ENCODE measurements at regions not wholly inside any gene's neighbourhood (a gene's known extent, or its start where the extent isn't known, plus 50 kb on each side); places are given as distances from the start of the nearest gene placed in this dataset.

DNA sequence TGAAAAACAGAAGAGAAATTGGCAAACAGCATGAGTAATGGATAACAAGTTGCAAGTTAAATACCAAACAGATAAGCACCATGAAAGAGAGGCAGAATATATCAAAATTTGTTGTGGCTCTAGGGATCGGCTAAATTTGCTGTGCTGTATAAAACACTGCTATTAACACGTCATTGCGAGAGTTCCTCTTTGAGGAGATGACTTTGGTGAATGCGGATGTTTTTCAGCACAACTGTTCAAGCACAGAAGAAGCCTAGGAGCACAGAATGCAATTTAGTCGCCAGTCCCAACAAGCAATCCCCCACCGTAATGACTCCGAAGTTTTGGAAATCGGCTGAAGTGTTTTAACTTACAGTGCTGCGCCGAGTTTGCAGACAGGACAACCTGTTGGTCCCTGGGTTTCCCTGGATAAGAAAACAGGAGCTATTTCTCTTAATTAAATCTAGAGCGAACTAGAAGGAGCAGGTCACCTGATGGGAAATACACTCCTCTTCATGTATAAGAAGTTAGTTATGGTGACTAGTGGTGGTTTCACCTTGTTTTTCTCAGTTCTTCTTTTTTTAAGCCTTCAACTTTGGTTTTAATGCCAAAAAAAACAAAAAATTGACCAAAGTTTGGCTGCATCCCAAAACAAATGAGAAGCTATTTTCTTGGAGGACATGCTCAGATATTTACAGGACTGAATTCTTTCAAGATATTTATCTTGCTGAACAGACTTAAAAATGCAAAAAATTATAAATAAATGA lies 454.1 kb upstream of the SALL3 start:
- no peaks in the 10 kb centered on the region for H3K36me3 ChIP-seq (ENCODE audit: control insufficient read depth, insufficient read depth, low read length)
- no peak for DNase-seq (ENCODE audit: low read depth)
- no peak overlapping the region for H3K4me3 ChIP-seq (ENCODE audit: low read depth, low read length)
- CTCF ChIA-PET, result interaction anchor here (0.6 kb wide), 1 partner anchor 109 kb away, joined by 3 read pairs; no protein-coding TSS in a partner anchor
- TF ChIP-seq, protein P1, sequence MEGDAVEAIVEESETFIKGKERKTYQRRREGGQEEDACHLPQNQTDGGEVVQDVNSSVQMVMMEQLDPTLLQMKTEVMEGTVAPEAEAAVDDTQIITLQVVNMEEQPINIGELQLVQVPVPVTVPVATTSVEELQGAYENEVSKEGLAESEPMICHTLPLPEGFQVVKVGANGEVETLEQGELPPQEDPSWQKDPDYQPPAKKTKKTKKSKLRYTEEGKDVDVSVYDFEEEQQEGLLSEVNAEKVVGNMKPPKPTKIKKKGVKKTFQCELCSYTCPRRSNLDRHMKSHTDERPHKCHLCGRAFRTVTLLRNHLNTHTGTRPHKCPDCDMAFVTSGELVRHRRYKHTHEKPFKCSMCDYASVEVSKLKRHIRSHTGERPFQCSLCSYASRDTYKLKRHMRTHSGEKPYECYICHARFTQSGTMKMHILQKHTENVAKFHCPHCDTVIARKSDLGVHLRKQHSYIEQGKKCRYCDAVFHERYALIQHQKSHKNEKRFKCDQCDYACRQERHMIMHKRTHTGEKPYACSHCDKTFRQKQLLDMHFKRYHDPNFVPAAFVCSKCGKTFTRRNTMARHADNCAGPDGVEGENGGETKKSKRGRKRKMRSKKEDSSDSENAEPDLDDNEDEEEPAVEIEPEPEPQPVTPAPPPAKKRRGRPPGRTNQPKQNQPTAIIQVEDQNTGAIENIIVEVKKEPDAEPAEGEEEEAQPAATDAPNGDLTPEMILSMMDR (IDR thresholded peaks at IDR 0.05; ENCODE audit: insufficient read depth, low read depth, low read length), result no peak
- POLR2A ChIA-PET, result no interaction called here
- H3K27me3 ChIP-seq (ENCODE audit: control insufficient read depth, insufficient read depth, low read length), result no peaks in the 10 kb centered on the region

- Histone ChIP-seq H3K36me3 (ENCODE audit: control insufficient read depth, insufficient read depth, low read length) (no peaks in the 10 kb centered on the region), H3K4me3 (ENCODE audit: low read depth, low read length) (no peak overlapping the region), H3K27me3 (ENCODE audit: control insufficient read depth, insufficient read depth, low read length) (no peaks in the 10 kb centered on the region)
- ChIA-PET CTCF (interaction anchor here (0.6 to 0.7 kb wide), 2 partner anchors 101 to 108 kb away, joined by 3 read pairs; no protein-coding TSS in a partner anchor), POLR2A (no interaction called here)
- no peak for DNase-seq (ENCODE audit: low read depth)
- TF ChIP-seq, protein P1 (IDR thresholded peaks at IDR 0.05; ENCODE audit: insufficient read depth, low read depth, low read length), result no peak
These were observed 453.3 kb upstream of the SALL3 start for GRCh38 chr18:78526275-78526674.

GRCh38 chr18:78526923-78527711 lies 452.5 kb upstream of the SALL3 start:
- no peak overlapping the region for H3K4me3 ChIP-seq (ENCODE audit: low read depth, low read length)
- CTCF ChIA-PET, result interaction anchor here (0.7 kb wide), 1 partner anchor 102 kb away, joined by 3 read pairs; no protein-coding TSS in a partner anchor
- no peak for DNase-seq (ENCODE audit: low read depth)
- POLR2A ChIA-PET, result no interaction called here
- TF ChIP-seq, protein P1 (IDR thresholded peaks at IDR 0.05; ENCODE audit: insufficient read depth, low read depth, low read length), result no peak
- no peaks in the 10 kb centered on the region for H3K27me3 ChIP-seq (ENCODE audit: control insufficient read depth, insufficient read depth, low read length)
- no peaks in the 10 kb centered on the region for H3K36me3 ChIP-seq (ENCODE audit: control insufficient read depth, insufficient read depth, low read length)

- ChIA-PET POLR2A (no interaction called here), CTCF (no interaction called here)
- DNase-seq (ENCODE audit: low read depth), result no peak
- Histone ChIP-seq H3K4me3 (ENCODE audit: low read depth, low read length) (no peak overlapping the region), H3K27me3 (ENCODE audit: control insufficient read depth, insufficient read depth, low read length) (no peaks in the 10 kb centered on the region), H3K36me3 (ENCODE audit: control insufficient read depth, insufficient read depth, low read length) (no peaks in the 10 kb centered on the region)
- TF ChIP-seq, protein P1 (IDR thresholded peaks at IDR 0.05; ENCODE audit: insufficient read depth, low read depth, low read length), result no peak
These were observed 451.6 kb upstream of the SALL3 start for GRCh38 chr18:78527984-78528383.
